ENCODE measurements at regions not wholly inside any gene's neighbourhood (a gene's known extent, or its start where the extent isn't known, plus 50 kb on each side); places are given as distances from the start of the nearest gene placed in this dataset.

DNA sequence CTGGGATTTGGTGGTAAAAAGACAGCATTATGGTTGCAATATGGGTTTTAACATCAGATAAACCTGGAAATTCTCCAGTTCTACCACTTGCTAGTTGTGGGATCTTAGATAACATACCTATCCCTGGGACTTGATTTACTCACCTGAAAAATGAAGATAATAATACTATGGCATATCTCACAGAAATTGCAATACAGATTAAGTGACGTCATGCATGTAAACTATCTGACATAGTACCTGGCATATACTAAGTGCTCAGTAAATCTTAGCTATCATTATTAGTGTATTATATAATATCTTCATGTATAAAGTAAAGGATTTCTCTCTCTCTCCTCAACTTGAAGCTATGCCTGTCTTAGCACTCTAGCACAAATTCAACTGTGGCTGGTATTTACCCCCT, 192.5 kb downstream of the PCDH19 start:
- Histone ChIP-seq H3K9me3 (no peaks in the 10 kb centered on the region), H3K36me3 (replicated peaks in 1 of 2; ENCODE audit: insufficient read depth in 1 of 2, low read depth in 2 of 2) (no peaks in the 10 kb centered on the region), H3K4me3 (no peak overlapping the region), H3K4me1 (no peaks in the 10 kb centered on the region), H3K27me3 (no peaks in the 10 kb centered on the region), H3K27ac (no peak overlapping the region)
- WGBS, 2 donors = 44 to 50% methylated on average over 1 of the region's 1 CpG
- DNase-seq (no peak), ATAC-seq (no peak)
- TF ChIP-seq, protein P1, sequence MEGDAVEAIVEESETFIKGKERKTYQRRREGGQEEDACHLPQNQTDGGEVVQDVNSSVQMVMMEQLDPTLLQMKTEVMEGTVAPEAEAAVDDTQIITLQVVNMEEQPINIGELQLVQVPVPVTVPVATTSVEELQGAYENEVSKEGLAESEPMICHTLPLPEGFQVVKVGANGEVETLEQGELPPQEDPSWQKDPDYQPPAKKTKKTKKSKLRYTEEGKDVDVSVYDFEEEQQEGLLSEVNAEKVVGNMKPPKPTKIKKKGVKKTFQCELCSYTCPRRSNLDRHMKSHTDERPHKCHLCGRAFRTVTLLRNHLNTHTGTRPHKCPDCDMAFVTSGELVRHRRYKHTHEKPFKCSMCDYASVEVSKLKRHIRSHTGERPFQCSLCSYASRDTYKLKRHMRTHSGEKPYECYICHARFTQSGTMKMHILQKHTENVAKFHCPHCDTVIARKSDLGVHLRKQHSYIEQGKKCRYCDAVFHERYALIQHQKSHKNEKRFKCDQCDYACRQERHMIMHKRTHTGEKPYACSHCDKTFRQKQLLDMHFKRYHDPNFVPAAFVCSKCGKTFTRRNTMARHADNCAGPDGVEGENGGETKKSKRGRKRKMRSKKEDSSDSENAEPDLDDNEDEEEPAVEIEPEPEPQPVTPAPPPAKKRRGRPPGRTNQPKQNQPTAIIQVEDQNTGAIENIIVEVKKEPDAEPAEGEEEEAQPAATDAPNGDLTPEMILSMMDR (IDR thresholded peaks at IDR 0.05) = no peak
- no peak for TF ChIP-seq POLR2A (IDR thresholded peaks at IDR 0.05)
- intact Hi-C loops (cut with DNase I) = no loop called here

DNA sequence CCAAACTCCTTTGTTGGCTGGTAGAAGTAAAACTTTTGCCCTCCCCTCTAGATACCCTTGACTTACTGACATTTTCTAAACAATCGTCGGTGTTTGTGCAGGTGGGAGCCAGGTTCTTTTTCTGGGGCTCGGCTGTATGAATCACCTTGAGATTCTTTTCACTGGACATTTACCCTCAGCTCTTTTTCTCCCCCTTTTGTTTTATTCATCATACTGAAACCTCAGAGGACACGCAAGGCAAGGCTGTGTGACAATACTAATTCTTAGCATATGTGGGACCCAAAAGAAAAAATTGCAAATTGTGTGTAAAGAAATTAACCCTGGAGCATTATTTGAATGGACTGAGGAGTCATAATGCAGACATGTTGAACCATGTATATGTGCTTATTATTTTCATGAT, 194.0 kb downstream of the PCDH19 start:
- no peaks in the 10 kb centered on the region for H3K9me3 ChIP-seq
- H3K36me3 ChIP-seq (replicated peaks in 1 of 2; ENCODE audit: insufficient read depth in 1 of 2, low read depth in 2 of 2) = no peaks in the 10 kb centered on the region
- H3K4me1 ChIP-seq = no peaks in the 10 kb centered on the region
- ATAC-seq (no peak), DNase-seq (no peak)
- no peaks in the 10 kb centered on the region for H3K27me3 ChIP-seq
- H3K4me3 ChIP-seq = no peak overlapping the region
- no peak overlapping the region for H3K27ac ChIP-seq
- intact Hi-C loops (cut with DNase I) = no loop called here
- 27 to 33% methylated on average over 4 of the region's 4 CpGs for WGBS, 2 donors
- no peak for TF ChIP-seq POLR2A (IDR thresholded peaks at IDR 0.05)
- TF ChIP-seq, protein P1 (IDR thresholded peaks at IDR 0.05) = no peak

DNA sequence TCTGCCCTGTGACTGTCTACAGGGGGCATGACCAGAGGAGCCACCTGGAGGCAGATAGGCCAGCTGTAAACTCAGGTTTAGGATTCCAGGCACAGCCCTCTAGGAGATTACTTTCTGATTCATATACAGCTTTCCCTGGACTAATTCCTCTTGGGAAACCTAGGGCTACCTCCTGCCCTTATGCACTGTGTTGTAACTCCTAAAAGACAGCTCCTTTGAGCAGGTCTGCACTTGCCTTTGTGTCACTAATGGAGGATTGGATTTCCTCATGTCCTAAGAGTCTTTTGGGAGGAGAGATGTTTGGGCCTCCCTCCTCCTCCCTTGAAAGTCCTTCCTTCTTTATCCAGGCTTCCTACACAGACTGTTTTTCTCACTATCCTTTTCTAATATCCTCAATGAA, 202.0 kb downstream of the PCDH19 start:
- H3K4me3 ChIP-seq = no peak overlapping the region
- no peaks in the 10 kb centered on the region for H3K36me3 ChIP-seq (replicated peaks in 1 of 2; ENCODE audit: insufficient read depth in 1 of 2, low read depth in 2 of 2)
- no peaks in the 10 kb centered on the region for H3K27me3 ChIP-seq

DNA sequence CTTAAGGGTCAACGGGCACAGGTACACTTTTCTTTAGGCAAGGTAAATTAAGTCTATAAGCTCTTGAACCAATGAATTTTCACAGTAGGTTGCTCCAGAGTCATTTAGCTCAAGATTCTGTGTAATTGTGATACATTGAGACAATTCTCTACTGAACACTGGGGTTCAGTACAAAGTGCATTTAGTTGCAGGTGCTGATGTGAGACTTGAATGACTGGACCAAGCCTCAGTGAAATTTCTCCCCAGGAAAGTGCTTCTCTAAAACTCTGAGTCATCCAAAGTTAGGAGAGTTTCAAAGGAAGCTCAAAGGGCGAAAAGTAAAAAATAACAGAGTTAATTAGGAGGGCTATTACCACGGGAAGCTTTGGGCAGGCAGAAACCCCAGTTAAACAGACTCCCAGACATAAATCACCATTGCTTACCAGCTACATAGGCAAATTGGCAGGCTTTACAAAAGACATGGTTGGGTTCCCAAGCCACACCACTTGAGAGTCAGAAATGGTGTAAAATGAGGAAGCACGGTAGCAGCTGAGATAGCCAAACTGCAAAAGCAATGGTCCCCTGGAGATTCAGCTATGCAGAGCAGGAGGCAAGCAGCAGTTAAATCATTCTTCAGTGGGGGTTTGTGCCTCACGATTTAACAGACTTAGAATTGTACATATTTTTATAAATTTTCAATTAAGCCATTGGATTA, 202.6 kb downstream of the PCDH19 start:
- ATAC-seq (no peak), DNase-seq (no peak)
- no peak for TF ChIP-seq POLR2A (IDR thresholded peaks at IDR 0.05)
- TF ChIP-seq, protein P1 (IDR thresholded peaks at IDR 0.05) = no peak
- H3K9me3 ChIP-seq = no peaks in the 10 kb centered on the region
- intact Hi-C loops (cut with DNase I) = no loop called here
- H3K27me3 ChIP-seq = no peaks in the 10 kb centered on the region
- no peak overlapping the region for H3K27ac ChIP-seq
- H3K4me3 ChIP-seq = no peak overlapping the region
- no peaks in the 10 kb centered on the region for H3K36me3 ChIP-seq (replicated peaks in 1 of 2; ENCODE audit: insufficient read depth in 1 of 2, low read depth in 2 of 2)
- WGBS, 2 donors = 21 to 39% methylated on average over 4 to 5 of the region's 5 CpGs
- no peaks in the 10 kb centered on the region for H3K4me1 ChIP-seq

More for the DNA sequence above, 202.0 kb downstream of the PCDH19 start:
- ATAC-seq = no peak
- no peak overlapping the region for H3K27ac ChIP-seq
- TF ChIP-seq POLR2A (IDR thresholded peaks at IDR 0.05) = no peak
- TF ChIP-seq, protein P1 (IDR thresholded peaks at IDR 0.05) = no peak
- DNase-seq = no peak
- no peaks in the 10 kb centered on the region for H3K9me3 ChIP-seq
- intact Hi-C loops (cut with DNase I) = no loop called here
- no peaks in the 10 kb centered on the region for H3K4me1 ChIP-seq

DNA sequence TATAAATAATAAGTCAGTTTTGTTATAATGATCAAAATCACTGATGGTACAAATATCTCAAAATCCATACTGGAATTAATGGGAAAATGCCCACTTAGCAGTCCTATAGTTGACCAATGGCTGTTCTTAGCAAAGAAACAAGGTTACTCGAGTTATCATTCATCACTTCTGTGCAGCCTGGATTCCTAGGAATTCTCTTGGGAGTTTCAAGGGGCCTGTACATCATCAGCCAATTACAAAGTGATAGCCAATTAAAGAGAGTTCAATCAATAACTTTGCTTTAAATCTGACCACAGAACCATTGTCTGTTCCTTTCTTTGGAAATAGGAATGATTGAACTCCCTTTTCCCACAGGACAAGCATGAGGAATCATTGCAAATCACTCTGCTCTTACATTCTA, 205.5 kb downstream of the PCDH19 start:
- ATAC-seq (no peak), DNase-seq (no peak)
- intact Hi-C loops (cut with DNase I) = no loop called here
- Histone ChIP-seq H3K4me3 (no peak overlapping the region), H3K27ac (no peak overlapping the region), H3K36me3 (replicated peaks in 1 of 2; ENCODE audit: insufficient read depth in 1 of 2, low read depth in 2 of 2) (no peaks in the 10 kb centered on the region), H3K9me3 (no peaks in the 10 kb centered on the region), H3K4me1 (no peaks in the 10 kb centered on the region), H3K27me3 (no peaks in the 10 kb centered on the region)
- WGBS, 2 donors = 45 to 50% methylated on average over 1 of the region's 1 CpG
- TF ChIP-seq, protein P1 (IDR thresholded peaks at IDR 0.05) = no peak
- no peak for TF ChIP-seq POLR2A (IDR thresholded peaks at IDR 0.05)
